H9 (cell line): ENCODE measurements at regions not wholly inside any gene's neighbourhood (a gene's known extent, or its start where the extent isn't known, plus 50 kb on each side); places are given as distances from the start of the nearest gene placed in this dataset.

Source experiments
- DNase-seq: peaks from one replicate; pipeline ENCODE4 v3.0.0-alpha.2; 2017
- H2AFZ ChIP-seq: one replicate; pipeline ENCODE4 v1.6.1; 2013; ENCODE audit warnings: mild to moderate bottlenecking, low read length, control low read depth, moderate library complexity
- H2AK5ac ChIP-seq: 2 replicates; pipeline ENCODE4 v1.6.1; 2013; ENCODE audit warnings: low read length, control low read depth, mixed read lengths; ENCODE audit not compliant: insufficient read length
- H2BK120ac ChIP-seq: one replicate; pipeline ENCODE4 v1.6.1; 2013; ENCODE audit warnings: low read depth, mild to moderate bottlenecking, low read length, control low read depth, inconsistent platforms; ENCODE audit not compliant: poor library complexity, severe bottlenecking
- H2BK12ac ChIP-seq: 2 replicates; pipeline ENCODE4 v1.6.1; 2013; ENCODE audit warnings: low read length, control low read depth, mixed read lengths, low read depth; ENCODE audit not compliant: insufficient read length
- H2BK15ac ChIP-seq: 2 replicates; pipeline ENCODE4 v1.6.1; 2013; ENCODE audit warnings: low read depth, low read length, control low read depth
- H2BK20ac ChIP-seq: one replicate; pipeline ENCODE4 v1.6.1; 2013; ENCODE audit warnings: low read depth, mild to moderate bottlenecking, low read length, control low read depth, inconsistent platforms; ENCODE audit not compliant: poor library complexity, severe bottlenecking
- H2BK5ac ChIP-seq: 2 replicates; pipeline ENCODE4 v1.6.1; 2013; ENCODE audit warnings: low read length, control low read depth, mixed read lengths; ENCODE audit not compliant: insufficient read length
- H3K14ac ChIP-seq: 2 replicates; pipeline ENCODE4 v1.6.1; 2013; ENCODE audit warnings: low read length, control low read depth; ENCODE audit not compliant: insufficient read depth
- H3K18ac ChIP-seq: 2 replicates; pipeline ENCODE4 v1.6.1; 2013; ENCODE audit warnings: low read depth, mild to moderate bottlenecking, mixed read lengths, low read length, control low read depth; ENCODE audit not compliant: insufficient read length
- H3K23ac ChIP-seq: 2 replicates; pipeline ENCODE4 v1.6.1; 2013; ENCODE audit warnings: low read length, control low read depth, mixed read lengths, low read depth; ENCODE audit not compliant: insufficient read length
- H3K23me2 ChIP-seq: 2 replicates; pipeline ENCODE4 v1.6.1; 2013; ENCODE audit warnings: low read depth, mild to moderate bottlenecking, mixed read lengths, low read length, control low read depth; ENCODE audit not compliant: insufficient read length, poor library complexity, severe bottlenecking
- H3K27ac ChIP-seq: 2 replicates; pipeline ENCODE4 v1.5.1; 2013; ENCODE audit warnings: low read length, control low read depth, mixed read lengths, low read depth; ENCODE audit not compliant: insufficient read length
- H3K27me3 ChIP-seq: 2 replicates; pipeline ENCODE4 v1.6.1; 2013; ENCODE audit warnings: low read length, control low read depth, inconsistent platforms; ENCODE audit not compliant: insufficient read depth
- H3K4ac ChIP-seq: 2 replicates; pipeline ENCODE4 v1.6.1; 2013; ENCODE audit warnings: low read depth, mild to moderate bottlenecking, control low read depth, inconsistent platforms, low read length, moderate library complexity
- H3K4me1 ChIP-seq: 2 replicates; pipeline ENCODE4 v1.6.1; 2013; ENCODE audit warnings: low read length, control low read depth, inconsistent platforms; ENCODE audit not compliant: insufficient read depth
- H3K4me2 ChIP-seq: 2 replicates; pipeline ENCODE4 v1.6.1; 2013; ENCODE audit warnings: low read length, control low read depth, mixed read lengths; ENCODE audit not compliant: insufficient read length, insufficient read depth
- H3K56ac ChIP-seq: 2 replicates; pipeline ENCODE4 v1.6.1; 2013; ENCODE audit warnings: low read depth, mild to moderate bottlenecking, mixed read lengths, low read length, control low read depth; ENCODE audit not compliant: insufficient read length
- H3K79me1 ChIP-seq: 2 replicates; pipeline ENCODE4 v1.6.1; 2013; ENCODE audit warnings: low read depth, mild to moderate bottlenecking, moderate library complexity, low read length, control low read depth, inconsistent platforms; ENCODE audit not compliant: insufficient read depth, poor library complexity, severe bottlenecking
- H3K79me2 ChIP-seq: 2 replicates; pipeline ENCODE4 v1.6.1; 2013; ENCODE audit warnings: low read length, control low read depth, inconsistent platforms; ENCODE audit not compliant: insufficient read depth
- H3K9ac ChIP-seq: 2 replicates; pipeline ENCODE4 v1.6.1; 2013; ENCODE audit warnings: low read length, control low read depth, mixed read lengths; ENCODE audit not compliant: insufficient read length; ENCODE audit errors: extremely low read depth
- H3K9me3 ChIP-seq: one replicate; pipeline ENCODE4 v1.6.1; 2013; ENCODE audit warnings: low read depth, low read length, inconsistent platforms; ENCODE audit not compliant: control insufficient read depth
- H3T11ph ChIP-seq: one replicate; pipeline ENCODE4 v1.6.1; 2013; ENCODE audit warnings: mild to moderate bottlenecking, low read length, control low read depth, inconsistent platforms
- H4K20me1 ChIP-seq: one replicate; pipeline ENCODE4 v1.6.1; 2013; ENCODE audit not compliant: control insufficient read depth, insufficient read length, insufficient read depth
- H4K5ac ChIP-seq: 2 replicates; pipeline ENCODE4 v1.6.1; 2013; ENCODE audit warnings: low read depth, mild to moderate bottlenecking, mixed read lengths, low read length, control low read depth; ENCODE audit not compliant: insufficient read length
- H4K8ac ChIP-seq: replicated peaks from 2 replicates; pipeline ENCODE4 v1.6.1; 2013; ENCODE audit warnings: low read length, control low read depth, mixed read lengths, low read depth; ENCODE audit not compliant: insufficient read length
- H4K91ac ChIP-seq: 2 replicates; pipeline ENCODE4 v1.6.1; 2013; ENCODE audit warnings: low read depth, mild to moderate bottlenecking, moderate library complexity, mixed read lengths, low read length, control low read depth; ENCODE audit not compliant: insufficient read length
- H3K27ac Mint-ChIP-seq, 3 experiments: 2 replicates in 2 of 3; 3 replicates in 1 of 3; pipeline ENCODE4 v1.8.0; 2020 to 2021; ENCODE audit warnings: mixed read lengths in 3 of 3, mild to moderate bottlenecking in 1 of 3, moderate library complexity in 1 of 3
- H3K27me3 Mint-ChIP-seq: 2 replicates; pipeline ENCODE4 v1.8.0; 2021; ENCODE audit warnings: low read depth, mild to moderate bottlenecking, moderate library complexity, mixed read lengths
- H3K36me3 Mint-ChIP-seq, 3 experiments: 2 replicates in 2 of 3; 3 replicates in 1 of 3; pipeline ENCODE4 v1.8.0; 2020 to 2021; ENCODE audit warnings: low read depth in 3 of 3, mixed read lengths in 3 of 3; ENCODE audit not compliant: insufficient read depth in 1 of 3
- H3K4me1 Mint-ChIP-seq, 2 experiments: 2 replicates each; pipeline ENCODE4 v1.8.0; 2020; ENCODE audit warnings: mixed read lengths in 2 of 2
- H3K4me3 Mint-ChIP-seq, 2 experiments: 2 replicates in 1 of 2; 3 replicates in 1 of 2; pipeline ENCODE4 v1.8.0; 2020 to 2021; ENCODE audit warnings: mild to moderate bottlenecking in 2 of 2, mixed read lengths in 2 of 2, moderate library complexity in 1 of 2
- H3K9me3 Mint-ChIP-seq, 2 experiments: 2 replicates in 1 of 2; 3 replicates in 1 of 2; pipeline ENCODE4 v1.8.0; 2020; ENCODE audit warnings: mild to moderate bottlenecking in 2 of 2, mixed read lengths in 2 of 2, moderate library complexity in 1 of 2
- CTCF ChIP-seq: fragments of 200-600 bp; sonication (generic); conservative IDR thresholded peaks from 3 replicates; pipeline ENCODE4 v1.8.0; 2021; ENCODE audit warnings: antibody characterized with exemption, mild to moderate bottlenecking
- WGBS: extraction: QIAGEN DNeasy Blood & Tissue Kit; methylation state at CpG from one replicate; pipeline ENCODE4 v1.1.7; 2013; ENCODE audit warnings: missing lambda C conversion rate, low lambda C conversion rate, mixed read lengths; ENCODE audit not compliant: insufficient read length; ENCODE audit errors: extremely low coverage; 5-methylcytosine and 5-hydroxymethylcytosine counted together

GRCh38 chr4:53863158-53863557, 201.2 kb downstream of the CHIC2 start:
- no CpG with 5 or more reads among the region's 3 CpGs for WGBS
- Histone ChIP-seq H4K5ac (no peak overlapping the region), H4K20me1 (no peaks in the 10 kb centered on the region), H4K91ac (no peak overlapping the region), H3T11ph (no peak overlapping the region), H3K27ac (no peak overlapping the region), H3K79me1 (no peaks in the 10 kb centered on the region), H3K56ac (no peak overlapping the region), H2AFZ (no peak overlapping the region), H2BK15ac (no peak overlapping the region), H3K4ac (no peak overlapping the region), H2BK12ac (no peak overlapping the region), H3K18ac (no peak overlapping the region), H2AK5ac (no peak overlapping the region), H3K27me3 (no peaks in the 10 kb centered on the region), H2BK5ac (no peak overlapping the region), H3K9me3 (no peaks in the 10 kb centered on the region), H3K23ac (no peak overlapping the region), H2BK120ac (no peak overlapping the region), H3K79me2 (no peaks in the 10 kb centered on the region; the same call in 1 of the 2 replicates), H2BK20ac (no peak overlapping the region), H3K23me2 (no peaks in the 10 kb centered on the region), H3K4me2 (no peak overlapping the region), H3K4me1 (peaks cover 3% of the 10 kb centered on the region; the same call in 1 of the 2 replicates), H3K9ac (no peak overlapping the region), H3K14ac (no peak overlapping the region), H4K8ac (no peak overlapping the region)
- Mint-ChIP-seq H3K4me1 (peaks cover 8 to 11% of the 10 kb centered on the region in 2 experiments), H3K4me3 (no peak overlapping the region), H3K9me3 (no peaks in the 10 kb centered on the region), H3K27me3 (no peaks in the 10 kb centered on the region), H3K36me3 (no peaks in the 10 kb centered on the region), H3K27ac (no peak overlapping the region)
- no peak for TF ChIP-seq CTCF
- DNase-seq, result no peak
